K562 (cell line): ENCODE measurements at regions not wholly inside any gene's neighbourhood (a gene's known extent, or its start where the extent isn't known, plus 50 kb on each side); places are given as distances from the start of the nearest gene placed in this dataset.

ENCODE experiments used
- BRD9 ChIP-seq: fragments of 450-650 bp; IDR thresholded peaks from 2 replicates; pipeline ENCODE4 v1.6.1; 2018; ENCODE audit warnings: low read depth; ENCODE audit not compliant: partially characterized antibody
- CHD7 ChIP-seq: fragments of 200-600 bp; sonication (generic); IDR thresholded peaks from one replicate; pipeline ENCODE4 v1.6.1; 2012; ENCODE audit warnings: mild to moderate bottlenecking, low read depth, low read length, inconsistent platforms
- CREB3 ChIP-seq: fragments of 450-650 bp; conservative IDR thresholded peaks from 2 replicates; pipeline ENCODE4 v1.6.1; 2016; ENCODE audit warnings: missing genetic modification characterization, low read depth, mild to moderate bottlenecking, missing compliant biosample characterization, moderate library complexity
- ELK1 ChIP-seq: sonication (generic); formaldehyde crosslinking; IDR thresholded peaks from 2 replicates; pipeline ENCODE4 v1.8.1; 2022; ENCODE audit warnings: missing genetic modification reagents
- KDM2B ChIP-seq: fragments of 250-450 bp; sonication (Bioruptor Pico); IDR thresholded peaks from 2 replicates; pipeline ENCODE4 v1.8.0; 2021; ENCODE audit warnings: mild to moderate bottlenecking, moderate library complexity
- LCOR ChIP-seq: sonication (generic); formaldehyde crosslinking; IDR thresholded peaks from 2 replicates; pipeline ENCODE4 v1.8.0; 2022; ENCODE audit warnings: mild to moderate bottlenecking, missing genetic modification reagents
- NONO ChIP-seq, 2 experiments: fragments of 200-400 bp in 1 of 2; fragments of 450-650 bp in 1 of 2; formaldehyde crosslinking in 1 of 2; IDR thresholded peaks; 2 replicates each; pipeline ENCODE4 v1.6.1; 2017; ENCODE audit warnings: low read depth in 2 of 2, mild to moderate bottlenecking in 2 of 2, moderate library complexity in 2 of 2, low read length in 1 of 2
- POU5F1 ChIP-seq: fragments of 150-350 bp; IDR thresholded peaks from 2 replicates; pipeline ENCODE4 v1.6.1; 2014; ENCODE audit warnings: borderline replicate concordance, low read length, low read depth, mild to moderate bottlenecking; ENCODE audit not compliant: partially characterized antibody
- TFAP4 ChIP-seq: sonication (generic); formaldehyde crosslinking; IDR thresholded peaks from 2 replicates; pipeline ENCODE4 v1.8.0; 2022; ENCODE audit warnings: missing genetic modification reagents, mild to moderate bottlenecking, moderate library complexity, borderline replicate concordance
- TSC22D4 ChIP-seq: fragments of 450-650 bp; IDR thresholded peaks from 2 replicates; pipeline ENCODE4 v1.6.1; 2016; ENCODE audit warnings: missing genetic modification characterization, missing biosample characterization, control low read depth
- ZC3H8 ChIP-seq: fragments of 450-650 bp; IDR thresholded peaks from 2 replicates; pipeline ENCODE4 v1.6.1; 2017
- ZNF655 ChIP-seq: fragments of 250-450 bp; sonication (Bioruptor Pico); IDR thresholded peaks from 2 replicates; pipeline ENCODE4 v1.5.0; 2021
- ZNF695 ChIP-seq: fragments of 450-650 bp; formaldehyde crosslinking; IDR thresholded peaks from 2 replicates; pipeline ENCODE4 v1.4.0; 2020; ENCODE audit warnings: mild to moderate bottlenecking, moderate library complexity

- TF ChIP-seq CHD7, result no peak
- no peak for TF ChIP-seq BRD9
- no peak for TF ChIP-seq POU5F1
- TF ChIP-seq ZNF655 (CRISPR knock-in tag), result no peak
- TF ChIP-seq NONO (IDR thresholded peaks at IDR 0.05; ENCODE audit: low read depth in 2 of 2, low read length in 1 of 2), result no peak
- no peak for TF ChIP-seq TSC22D4 (tag)
- no peak for TF ChIP-seq ZNF695
- TF ChIP-seq CREB3, result no peak
- no peak for TF ChIP-seq TFAP4 (CRISPR knock-in tag)
- TF ChIP-seq KDM2B (CRISPR knock-in tag), result no peak
- no peak for TF ChIP-seq ELK1 (CRISPR knock-in tag)
- no peak for TF ChIP-seq LCOR (CRISPR knock-in tag)
- TF ChIP-seq ZC3H8, result no peak
These were observed 59.6 kb upstream of the ESR1 start (continued) for GRCh38 chr6:151747896-151748295.
